D341Med (cell line): ENCODE measurements at regions not wholly inside any gene's neighbourhood (a gene's known extent, or its start where the extent isn't known, plus 50 kb on each side); places are given as distances from the start of the nearest gene placed in this dataset.
"Not testable (repeated sequence)": the region's sequence is repeated elsewhere in the genome, so short reads cannot be mapped to it uniquely, and the experiment has no call there.

Experiments used
- DNase-seq: peaks from one replicate; pipeline ENCODE4 v3.0.0; 2012; ENCODE audit warnings: low spot score

DNA sequence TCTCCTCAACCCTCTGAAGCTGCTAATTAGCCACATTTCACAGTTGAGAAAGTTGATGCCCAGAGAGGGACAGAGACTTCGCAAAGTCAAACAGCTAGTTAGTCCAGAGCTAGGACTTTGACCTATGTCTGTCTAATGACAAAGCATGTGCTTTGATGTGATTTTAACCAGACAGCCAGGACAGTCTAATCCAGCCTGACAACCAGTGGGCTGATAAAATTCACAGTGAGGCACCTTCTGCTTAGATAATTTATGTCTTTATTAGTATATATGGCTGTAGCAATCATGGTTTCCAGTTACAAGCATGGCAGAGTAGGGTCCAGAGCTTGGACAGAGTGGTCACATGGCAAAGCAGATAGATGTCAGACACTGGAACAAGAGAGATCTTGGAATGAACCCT is 133.6 kb upstream of the C1QTNF7 start:
- DNase-seq = no peak

- no peak for DNase-seq
These were observed 133.0 kb upstream of the C1QTNF7 start for GRCh38 chr4:15294832-15295231.

DNA sequence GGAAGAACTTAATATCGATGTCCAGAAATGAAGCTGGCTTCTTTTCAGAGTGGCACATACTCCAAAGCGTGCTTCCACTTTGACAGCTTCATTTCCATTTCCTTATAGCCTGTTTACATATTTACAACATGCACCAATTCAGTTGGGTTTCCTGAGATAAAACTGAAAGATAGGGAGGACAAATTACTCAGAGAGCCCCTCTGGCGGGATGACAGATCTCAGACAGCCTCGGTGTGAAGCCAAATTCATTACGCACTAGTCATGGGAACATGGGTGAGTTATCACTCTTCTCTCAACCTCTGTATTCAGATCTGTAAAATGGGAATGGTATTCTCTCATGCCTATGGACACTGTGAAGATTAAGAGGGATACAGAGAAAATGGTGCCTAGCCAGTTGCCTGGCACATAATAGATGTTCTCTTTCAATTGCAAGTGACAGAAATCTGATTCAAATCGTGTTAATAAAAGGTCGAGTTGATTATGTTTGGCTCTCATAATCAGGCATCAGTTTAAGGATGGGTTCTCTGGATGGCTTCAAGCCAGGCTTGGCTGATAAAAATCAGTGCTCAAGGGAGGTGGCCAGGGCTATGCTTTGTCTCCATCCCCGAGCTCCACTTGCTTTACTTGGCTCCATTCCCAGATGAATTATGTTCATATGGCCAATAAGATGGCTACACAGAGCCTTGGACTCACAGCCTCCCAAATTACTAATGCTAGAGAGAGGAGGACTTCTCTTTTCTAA is 132.2 kb upstream of the C1QTNF7 start:
- no peak for DNase-seq

DNA sequence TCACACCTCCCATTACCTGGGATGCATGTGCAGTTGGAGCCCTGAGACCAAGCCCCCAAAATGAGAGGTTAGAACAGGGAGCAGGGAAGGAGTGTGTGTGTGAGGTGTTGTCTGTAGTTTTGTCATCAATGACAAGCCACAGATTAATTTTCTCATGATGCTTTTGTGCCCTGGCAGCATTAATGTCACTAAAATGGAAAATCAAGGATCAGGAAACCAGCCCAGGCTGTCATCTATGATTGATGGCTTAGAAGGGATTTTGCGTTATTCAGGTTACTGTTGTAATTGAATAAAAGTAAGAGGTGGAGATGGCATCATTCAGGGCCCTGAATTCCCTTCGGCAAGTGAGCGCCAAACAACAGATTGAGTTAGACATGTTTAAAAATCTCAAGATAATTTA is 130.5 kb upstream of the C1QTNF7 start:
- no peak for DNase-seq

DNA sequence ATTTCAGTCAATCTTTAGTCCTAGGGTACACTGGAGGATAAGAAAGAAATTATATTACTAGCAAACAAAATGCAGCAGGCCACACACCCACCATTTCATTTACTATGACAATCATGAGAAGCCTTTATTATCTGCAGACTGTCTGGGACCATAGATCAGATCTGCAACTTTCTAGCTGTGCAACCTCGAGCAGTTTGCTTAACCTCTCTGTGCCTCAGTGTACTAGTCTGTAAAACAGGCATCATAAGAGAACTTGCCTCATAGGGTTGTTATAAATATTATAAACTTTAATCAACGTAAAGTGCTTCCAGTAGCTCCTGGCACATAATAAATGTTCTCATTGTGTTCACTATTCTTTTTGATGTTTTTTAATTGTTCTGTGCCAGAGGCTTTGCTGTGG is 128.2 kb upstream of the C1QTNF7 start:
- DNase-seq = no peak

DNA sequence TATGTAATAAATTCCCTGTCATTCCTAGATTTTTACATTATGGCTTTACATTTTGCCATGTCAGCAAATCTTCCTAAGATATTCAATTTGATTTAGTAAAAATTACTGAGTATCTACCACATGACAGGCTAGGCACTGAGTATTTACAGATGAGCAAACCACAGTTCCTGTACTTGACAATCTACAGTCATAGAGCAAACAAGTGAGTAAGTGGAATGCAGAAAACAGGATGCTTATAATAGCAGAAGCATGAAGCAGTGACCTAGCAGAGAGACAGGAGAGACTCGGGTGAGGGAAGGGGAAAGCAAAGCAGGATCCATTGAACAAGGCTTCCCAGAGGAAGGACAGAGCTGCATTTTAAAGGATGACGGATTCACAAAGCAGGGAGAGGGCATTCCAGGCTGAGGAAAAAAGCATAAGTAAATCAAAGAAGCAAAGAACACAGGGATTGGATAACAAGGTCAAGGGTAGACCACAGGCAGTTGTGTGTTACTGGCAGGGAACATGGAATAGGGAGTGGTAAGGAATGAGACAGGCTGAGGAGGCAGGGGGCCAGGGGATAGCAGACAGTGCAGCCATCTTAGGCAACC is 124.7 kb upstream of the C1QTNF7 start:
- no peak for DNase-seq

- no peak for DNase-seq
These were observed 112.9 kb upstream of the C1QTNF7 start for GRCh38 chr4:15314974-15315373.

DNA sequence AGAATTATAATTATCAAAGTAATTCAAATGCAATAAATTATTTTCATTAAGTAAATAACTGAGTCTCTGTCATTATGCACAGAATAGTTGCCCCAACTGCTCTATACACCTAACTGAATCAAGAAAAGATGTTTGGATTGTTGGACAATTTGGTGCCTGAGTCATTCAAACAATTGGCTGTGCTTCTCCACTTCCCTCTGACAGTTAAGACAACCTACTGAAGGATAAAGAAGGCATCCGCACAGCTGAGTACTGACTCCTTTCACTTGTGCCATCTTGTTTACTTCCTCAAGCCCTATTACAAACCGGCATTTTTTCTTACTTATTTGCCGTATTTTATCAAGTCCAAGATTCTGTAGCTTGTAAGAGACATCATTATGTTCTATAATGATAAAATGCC is 110.6 kb upstream of the C1QTNF7 start:
- DNase-seq = no peak

DNA sequence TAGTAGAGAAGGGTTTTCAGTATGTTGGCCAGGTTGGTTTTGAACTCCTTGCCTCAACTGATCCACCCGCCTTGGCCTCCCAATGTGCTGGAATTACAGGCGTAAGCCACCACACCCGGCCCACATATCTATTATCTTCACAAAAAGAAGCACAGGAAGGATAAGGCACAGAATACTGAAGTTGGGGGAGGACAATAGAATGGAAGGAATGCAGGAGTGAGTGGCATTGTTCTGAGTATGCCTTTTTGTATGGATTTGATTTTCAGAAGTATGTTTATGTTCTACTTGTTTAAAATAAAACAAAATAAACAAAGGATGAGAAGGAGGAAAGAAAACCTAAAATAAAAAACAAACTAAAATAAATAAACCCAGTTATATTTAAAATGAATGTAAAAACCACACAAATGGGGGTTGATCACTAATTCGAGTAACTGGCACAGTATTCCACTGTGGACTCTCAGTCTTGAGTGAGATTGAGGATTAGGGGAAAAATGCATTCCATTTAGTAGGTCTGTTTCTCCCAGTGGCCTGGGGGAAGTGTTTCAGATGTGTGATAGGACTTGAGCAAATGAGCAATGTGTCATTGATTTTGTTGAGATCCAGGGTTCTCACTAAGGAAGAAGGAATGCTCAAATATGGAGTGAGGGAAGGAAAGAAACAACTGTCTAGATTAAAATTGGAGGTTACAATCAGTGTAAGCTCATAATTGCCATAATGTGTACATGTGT is 109.0 kb upstream of the C1QTNF7 start:
- DNase-seq = no peak

DNA sequence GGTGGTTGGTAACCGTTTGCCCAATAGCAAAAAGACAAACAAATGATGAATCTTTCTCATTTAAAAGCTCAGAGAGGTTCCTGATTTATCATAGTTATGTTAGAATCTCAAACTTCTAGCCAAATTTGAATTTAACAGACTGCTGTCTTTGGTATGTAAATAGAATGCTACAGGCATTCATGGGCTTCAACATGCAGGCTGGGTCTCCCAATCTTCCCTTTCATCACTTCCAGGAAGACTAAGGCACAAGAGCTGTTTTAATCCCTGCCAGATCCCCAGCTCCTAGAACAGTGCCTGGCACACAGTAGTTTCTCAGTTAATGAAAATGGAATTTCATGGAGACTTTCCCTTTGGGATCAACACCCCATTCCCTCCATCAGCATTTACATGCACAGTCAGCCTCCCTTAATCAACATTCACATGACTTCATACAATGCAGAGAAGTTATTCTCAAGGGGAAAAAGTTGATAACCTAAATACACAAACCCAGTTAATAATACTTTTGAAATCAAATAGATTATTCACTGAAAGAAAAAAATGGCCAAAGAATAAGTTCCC is 107.6 kb upstream of the C1QTNF7 start:
- DNase-seq = no peak

GRCh38 chr4:15322006-15322405 is 105.8 kb upstream of the C1QTNF7 start:
- DNase-seq = no peak

DNA sequence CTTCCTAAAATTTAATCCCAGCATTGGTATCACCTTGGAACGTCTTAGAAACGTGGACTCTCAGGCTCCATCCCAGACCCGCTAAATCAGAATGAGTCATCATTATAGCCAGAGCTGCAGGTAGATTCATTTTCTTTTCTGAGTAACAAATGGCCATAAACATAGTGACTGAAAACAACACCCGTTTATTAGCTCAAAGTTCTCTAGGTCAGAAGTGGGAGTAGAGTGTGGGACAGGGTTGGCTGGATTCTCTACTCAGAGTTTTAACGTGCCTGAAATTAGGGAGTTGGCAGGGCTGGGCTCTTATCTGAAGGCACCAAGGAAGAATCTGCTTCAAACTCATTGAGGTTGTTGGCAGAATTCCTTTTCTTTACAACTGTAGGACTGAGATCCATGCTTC is 101.8 kb upstream of the C1QTNF7 start:
- DNase-seq = no peak

DNA sequence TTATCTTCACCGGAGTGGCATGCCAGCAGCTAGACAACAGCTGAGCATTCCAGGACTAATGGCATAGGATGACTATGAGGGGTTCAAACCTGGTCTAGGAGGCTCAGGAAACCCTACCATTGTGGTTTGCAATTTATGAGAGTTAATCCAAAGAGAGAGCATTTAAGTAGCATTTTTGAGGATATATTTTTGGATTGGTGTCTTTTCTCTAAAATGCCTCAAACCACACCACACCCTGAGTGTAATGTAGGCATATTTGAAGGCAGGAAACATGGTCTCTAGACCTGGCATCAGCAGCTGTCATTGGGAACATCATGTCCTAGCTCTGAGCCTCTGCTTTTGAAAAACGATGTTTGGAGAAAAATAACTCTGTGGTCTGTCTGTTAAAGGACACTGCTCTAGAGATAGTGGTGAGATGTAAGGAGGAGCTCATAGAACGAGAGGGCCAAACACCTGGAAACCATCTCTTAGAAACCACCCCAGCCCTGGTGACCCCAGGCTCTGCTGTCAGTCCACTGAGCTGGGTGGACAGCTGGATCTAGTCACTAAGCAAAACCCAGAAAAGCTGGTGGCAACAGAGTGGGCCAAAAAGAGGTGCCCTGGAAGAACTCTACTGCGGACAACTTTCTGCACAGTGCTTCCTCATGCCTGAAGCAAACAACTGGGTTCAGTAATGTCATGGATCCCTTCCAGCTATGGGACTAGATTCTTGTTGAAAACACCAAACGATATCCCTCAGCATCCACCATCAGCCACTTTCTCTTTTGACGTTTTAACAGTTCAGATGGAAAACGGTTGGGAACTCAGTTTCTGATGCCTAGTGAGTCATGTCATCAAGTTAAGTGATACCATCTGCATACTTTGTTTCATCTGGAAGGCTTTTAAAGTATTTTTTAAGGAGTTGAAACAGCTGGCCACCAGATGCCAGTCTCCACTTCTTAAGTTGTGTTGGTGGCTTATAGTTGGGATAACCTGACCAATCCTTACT is 100.2 kb upstream of the C1QTNF7 start:
- no peak for DNase-seq

GRCh38 chr4:15331930-15332329 is 95.9 kb upstream of the C1QTNF7 start:
- no peak for DNase-seq

DNA sequence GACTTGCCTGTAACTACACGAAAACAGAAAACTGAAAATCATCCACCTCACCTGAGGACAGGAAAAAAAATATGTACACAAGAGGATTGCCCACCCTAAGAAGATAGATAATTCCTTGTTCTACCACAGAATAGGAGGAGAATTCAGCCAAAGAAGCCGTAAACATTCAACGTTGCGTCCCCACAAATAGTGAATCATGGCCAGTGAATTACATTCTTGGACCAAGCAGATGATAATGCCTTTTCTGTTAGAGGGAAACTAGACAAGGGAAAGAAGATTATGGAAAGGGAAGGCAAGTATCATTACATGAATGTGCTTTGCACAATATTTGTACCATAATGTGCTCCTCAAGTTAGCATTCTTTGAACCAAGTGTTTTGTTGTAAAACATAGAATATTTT is 95.5 kb upstream of the C1QTNF7 start:
- DNase-seq = no peak

- no peak for DNase-seq
These were observed 93.9 kb upstream of the C1QTNF7 start for GRCh38 chr4:15333692-15334633.

DNA sequence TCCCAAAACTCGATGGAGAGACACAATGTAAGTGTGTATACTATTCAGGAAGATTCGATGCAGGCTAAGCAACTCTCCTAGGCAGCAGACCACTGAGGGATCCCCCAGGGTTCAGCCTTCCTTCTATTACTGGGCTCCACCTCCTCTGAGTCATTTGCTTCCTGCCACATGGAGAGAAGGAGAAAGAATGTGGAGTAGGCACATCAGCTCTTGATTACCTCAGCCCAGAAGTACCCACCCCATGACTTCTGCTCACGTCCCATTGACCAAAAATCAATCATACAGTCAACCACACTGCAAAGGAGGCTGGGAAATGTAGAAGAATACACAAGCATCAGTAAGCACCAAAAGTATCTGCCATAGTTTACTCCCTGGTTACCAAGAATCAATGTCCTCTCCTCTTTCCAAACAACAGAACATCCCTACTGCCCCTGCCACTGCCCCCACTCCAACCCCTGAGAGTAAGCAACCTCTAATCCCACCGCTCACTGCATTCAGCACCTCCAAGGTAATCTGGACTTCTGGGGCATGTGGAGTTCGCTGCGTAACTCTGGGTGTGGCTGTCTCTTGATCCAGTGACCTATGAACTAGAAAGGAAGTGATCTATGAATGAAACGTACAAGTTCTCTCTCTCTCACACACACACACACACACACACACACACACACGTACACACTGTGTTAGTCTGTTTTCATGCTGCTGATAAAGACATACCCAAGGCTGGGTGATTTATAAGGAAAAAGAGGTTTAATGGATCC is 91.2 kb upstream of the C1QTNF7 start:
- no peak for DNase-seq

GRCh38 chr4:15337168-15337657 is 90.6 kb upstream of the C1QTNF7 start:
- not testable (repeated sequence) for DNase-seq

DNA sequence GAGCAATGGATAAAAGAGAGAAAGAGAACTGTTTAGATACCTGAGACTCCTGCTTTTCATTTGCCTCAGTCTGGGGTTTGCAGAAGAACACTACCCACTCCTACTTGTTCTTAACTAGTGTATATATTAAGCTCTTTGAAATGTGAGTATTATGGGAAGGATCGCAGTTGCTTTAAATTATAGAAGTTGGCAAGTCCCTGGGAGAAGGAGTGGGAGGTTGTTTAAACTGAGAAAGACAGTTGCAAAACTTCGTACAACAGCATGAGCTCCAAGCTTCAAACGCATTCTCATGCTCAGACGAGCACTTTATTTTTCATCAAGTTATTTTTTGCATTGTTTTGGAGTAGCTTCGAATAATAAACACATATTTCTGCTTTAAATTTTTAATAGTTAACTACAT is 88.1 kb upstream of the C1QTNF7 start:
- no peak for DNase-seq

DNA sequence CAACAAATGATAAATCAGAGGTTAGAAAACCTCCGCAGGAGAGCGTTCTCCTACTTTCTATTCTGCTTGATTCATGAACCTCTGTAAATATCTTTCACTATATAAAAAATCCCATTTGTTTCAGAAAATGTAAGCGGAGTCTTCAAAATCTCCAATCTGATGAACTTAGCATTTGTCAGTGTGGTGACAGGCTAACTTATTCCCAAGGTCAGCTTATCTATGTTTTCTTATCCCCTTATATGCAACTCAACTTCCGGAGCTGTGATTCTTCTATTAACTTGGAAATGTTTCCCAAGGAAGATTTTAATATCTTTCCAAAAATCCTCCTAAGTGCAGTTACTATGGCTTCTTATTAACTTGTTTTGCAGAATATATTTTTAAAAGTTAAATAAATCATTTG is 87.5 kb upstream of the C1QTNF7 start:
- DNase-seq = no peak
